Ovary (tissue), 3 donors: ENCODE measurements at regions not wholly inside any gene's neighbourhood (a gene's known extent, or its start where the extent isn't known, plus 50 kb on each side); places are given as distances from the start of the nearest gene placed in this dataset.

ENCODE experiments used
- POLR2A ChIP-seq: fragments of 450-650 bp; IDR thresholded peaks from one replicate; pipeline ENCODE4 v1.6.1; 2017; ENCODE audit warnings: antibody characterized with exemption, mild to moderate bottlenecking, moderate library complexity
- TF ChIP-seq, protein P1 (sequence below), 3 donors: fragments of 450-650 bp in 2 of 3; fragments of 200-600 bp in 1 of 3; IDR thresholded peaks; one replicate each; pipeline versions ENCODE4 v1.5.1 to v1.8.0; 2016 to 2022; ENCODE audit warnings: antibody characterized with exemption in 3 of 3, mild to moderate bottlenecking in 1 of 3
- donor health status: DM: no; HTN: no; CAD: no.

DNA sequence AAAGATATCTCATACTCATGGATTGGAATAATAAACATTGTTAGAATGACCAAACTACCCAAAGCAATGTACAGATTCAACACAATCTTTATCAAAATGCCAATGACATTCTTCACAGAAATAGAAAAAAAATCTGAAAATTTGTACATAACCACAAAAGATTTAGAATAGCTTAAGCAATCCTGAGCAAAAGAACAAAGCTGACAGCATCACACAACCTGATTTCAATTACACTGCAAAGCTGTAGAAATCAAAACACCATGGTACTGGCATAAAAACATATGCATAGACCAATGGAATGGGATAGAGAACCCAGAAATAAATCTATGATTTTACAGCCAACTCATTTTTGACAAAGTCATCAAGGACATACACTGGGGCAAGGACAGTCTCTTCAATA lies 130.0 kb upstream of the TMEM72 start:
- TF ChIP-seq, protein P1, sequence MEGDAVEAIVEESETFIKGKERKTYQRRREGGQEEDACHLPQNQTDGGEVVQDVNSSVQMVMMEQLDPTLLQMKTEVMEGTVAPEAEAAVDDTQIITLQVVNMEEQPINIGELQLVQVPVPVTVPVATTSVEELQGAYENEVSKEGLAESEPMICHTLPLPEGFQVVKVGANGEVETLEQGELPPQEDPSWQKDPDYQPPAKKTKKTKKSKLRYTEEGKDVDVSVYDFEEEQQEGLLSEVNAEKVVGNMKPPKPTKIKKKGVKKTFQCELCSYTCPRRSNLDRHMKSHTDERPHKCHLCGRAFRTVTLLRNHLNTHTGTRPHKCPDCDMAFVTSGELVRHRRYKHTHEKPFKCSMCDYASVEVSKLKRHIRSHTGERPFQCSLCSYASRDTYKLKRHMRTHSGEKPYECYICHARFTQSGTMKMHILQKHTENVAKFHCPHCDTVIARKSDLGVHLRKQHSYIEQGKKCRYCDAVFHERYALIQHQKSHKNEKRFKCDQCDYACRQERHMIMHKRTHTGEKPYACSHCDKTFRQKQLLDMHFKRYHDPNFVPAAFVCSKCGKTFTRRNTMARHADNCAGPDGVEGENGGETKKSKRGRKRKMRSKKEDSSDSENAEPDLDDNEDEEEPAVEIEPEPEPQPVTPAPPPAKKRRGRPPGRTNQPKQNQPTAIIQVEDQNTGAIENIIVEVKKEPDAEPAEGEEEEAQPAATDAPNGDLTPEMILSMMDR (IDR thresholded peaks at IDR 0.05): no peak
- TF ChIP-seq POLR2A: no peak
